Fibroblast of the aortic adventitia (primary cell): ENCODE measurements at regions not wholly inside any gene's neighbourhood (a gene's known extent, or its start where the extent isn't known, plus 50 kb on each side); places are given as distances from the start of the nearest gene placed in this dataset.

Experiments
- DNase-seq: peaks from one replicate; pipeline ENCODE4 v3.0.0-alpha.2; 2010; ENCODE audit warnings: low read depth
- H3K4me3 ChIP-seq: 2 replicates; pipeline ENCODE4 v1.5.1; 2011; ENCODE audit warnings: low read depth, mild to moderate bottlenecking, control low read depth, low read length, moderate library complexity
- CTCF ChIP-seq: IDR thresholded peaks from 2 replicates; pipeline ENCODE4 v1.5.1; 2011; ENCODE audit warnings: mild to moderate bottlenecking, low read length, control low read depth, inconsistent platforms; ENCODE audit not compliant: insufficient read depth

GRCh38 chr20:60650087-60650486 is 602.0 kb upstream of the CDH4 start:
- H3K4me3 ChIP-seq = no peak overlapping the region
- DNase-seq = no peak
- TF ChIP-seq CTCF = no peak

GRCh38 chr20:60652046-60652445 is 600.0 kb upstream of the CDH4 start:
- no peak overlapping the region for H3K4me3 ChIP-seq
- TF ChIP-seq CTCF = no peak
- no peak for DNase-seq

GRCh38 chr20:60652615-60653014 is 599.4 kb upstream of the CDH4 start:
- H3K4me3 ChIP-seq = no peak overlapping the region
- no peak for DNase-seq
- TF ChIP-seq CTCF = no peak

GRCh38 chr20:60653111-60653845 is 598.8 kb upstream of the CDH4 start:
- H3K4me3 ChIP-seq = no peak overlapping the region
- no peak for TF ChIP-seq CTCF
- no peak for DNase-seq

- no peak for TF ChIP-seq CTCF
- DNase-seq = no peak
- no peak overlapping the region for H3K4me3 ChIP-seq
These were observed 593.4 kb upstream of the CDH4 start for GRCh38 chr20:60658681-60659080.

GRCh38 chr20:60659240-60659639 is 592.8 kb upstream of the CDH4 start:
- no peak for TF ChIP-seq CTCF
- no peak for DNase-seq
- H3K4me3 ChIP-seq = no peak overlapping the region

GRCh38 chr20:60662307-60662706 is 589.8 kb upstream of the CDH4 start:
- no peak for DNase-seq
- no peak for TF ChIP-seq CTCF
- no peak overlapping the region for H3K4me3 ChIP-seq
